ENCODE measurements at regions not wholly inside any gene's neighbourhood (a gene's known extent, or its start where the extent isn't known, plus 50 kb on each side); places are given as distances from the start of the nearest gene placed in this dataset.

DNA sequence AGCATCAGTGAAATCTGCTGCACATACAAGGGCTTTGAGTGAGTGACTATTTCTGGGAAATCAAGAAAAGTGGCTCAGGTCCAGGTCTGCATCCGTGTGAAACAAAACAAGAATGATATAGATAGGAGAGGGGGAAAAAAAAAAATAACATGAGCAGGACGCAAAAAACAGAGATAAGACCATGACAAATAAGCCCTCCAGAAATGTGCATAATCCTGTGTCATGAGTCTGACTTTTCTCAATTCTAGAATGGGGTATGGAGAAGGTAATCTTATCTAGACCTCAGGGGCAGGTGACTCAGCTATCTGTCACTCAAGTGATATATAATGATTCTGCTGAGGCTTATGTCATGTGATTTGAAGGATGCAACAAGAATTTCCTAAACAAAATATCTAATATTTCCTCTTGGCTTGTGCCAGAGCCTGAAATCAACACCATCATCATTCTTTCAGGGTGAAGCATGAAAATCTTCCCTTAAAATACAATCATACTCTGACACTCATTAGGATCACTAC, 250.0 kb downstream of the PHLDA1 start:
- peak; percentile 47 for TF ChIP-seq ISL1 (CRISPR knock-in tag; IDR thresholded peaks at IDR 0.05)
- TF ChIP-seq, protein P1, sequence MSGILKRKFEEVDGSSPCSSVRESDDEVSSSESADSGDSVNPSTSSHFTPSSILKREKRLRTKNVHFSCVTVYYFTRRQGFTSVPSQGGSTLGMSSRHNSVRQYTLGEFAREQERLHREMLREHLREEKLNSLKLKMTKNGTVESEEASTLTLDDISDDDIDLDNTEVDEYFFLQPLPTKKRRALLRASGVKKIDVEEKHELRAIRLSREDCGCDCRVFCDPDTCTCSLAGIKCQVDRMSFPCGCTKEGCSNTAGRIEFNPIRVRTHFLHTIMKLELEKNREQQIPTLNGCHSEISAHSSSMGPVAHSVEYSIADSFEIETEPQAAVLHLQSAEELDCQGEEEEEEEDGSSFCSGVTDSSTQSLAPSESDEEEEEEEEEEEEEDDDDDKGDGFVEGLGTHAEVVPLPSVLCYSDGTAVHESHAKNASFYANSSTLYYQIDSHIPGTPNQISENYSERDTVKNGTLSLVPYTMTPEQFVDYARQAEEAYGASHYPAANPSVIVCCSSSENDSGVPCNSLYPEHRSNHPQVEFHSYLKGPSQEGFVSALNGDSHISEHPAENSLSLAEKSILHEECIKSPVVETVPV (CRISPR knock-in tag; IDR thresholded peaks at IDR 0.05): no peak
- peak; percentile 34; the same call in 2 of the 3 replicates for ATAC-seq

DNA sequence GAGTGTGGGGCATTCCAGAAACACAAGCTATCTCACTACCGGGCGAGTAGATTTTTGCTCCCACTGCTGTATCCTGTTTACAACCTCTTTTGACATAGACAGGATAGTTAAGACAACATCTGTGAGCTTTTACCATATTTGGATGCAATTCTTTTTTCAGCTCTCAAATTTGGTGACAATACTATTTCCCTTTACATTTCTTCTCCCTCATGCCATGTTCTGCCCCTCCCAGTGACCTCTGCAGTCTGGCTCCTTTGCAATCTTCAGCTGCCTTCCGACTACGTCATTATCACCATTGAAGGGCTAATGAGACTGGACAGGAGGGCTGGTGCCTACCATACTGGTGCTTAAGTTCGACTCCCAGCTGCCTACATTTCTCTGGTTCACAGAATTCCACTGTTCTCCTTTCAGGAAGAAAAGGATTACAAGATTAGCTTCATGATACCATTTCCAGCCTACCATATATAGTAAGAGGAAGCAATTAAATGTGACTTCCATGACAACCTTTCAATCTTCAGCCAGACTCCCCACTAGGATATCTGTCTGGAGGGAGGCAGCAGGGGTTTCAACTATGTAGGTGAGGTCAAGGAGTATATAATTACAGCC, 251.6 kb downstream of the PHLDA1 start:
- TF ChIP-seq ISL1 (CRISPR knock-in tag; IDR thresholded peaks at IDR 0.05) (no peak), POU6F1 (CRISPR knock-in tag; IDR thresholded peaks at IDR 0.05; ENCODE audit: borderline replicate concordance, low read depth) (no peak), ESRRG (CRISPR knock-in tag; IDR thresholded peaks at IDR 0.05) (no peak), TSHZ2 (CRISPR knock-in tag; IDR thresholded peaks at IDR 0.05) (no peak), ARNTL (CRISPR knock-in tag; IDR thresholded peaks at IDR 0.05; ENCODE audit: borderline replicate concordance, low read depth) (no peak), ZNF565 (CRISPR knock-in tag; conservative IDR thresholded peaks at IDR 0.05; ENCODE audit: low read depth) (no peak), RARB (CRISPR knock-in tag; IDR thresholded peaks at IDR 0.05) (no peak)
- no peak for ATAC-seq

- no peak for TF ChIP-seq PPARA (CRISPR knock-in tag; IDR thresholded peaks at IDR 0.05; ENCODE audit: borderline replicate concordance)
- TF ChIP-seq POU6F1 (CRISPR knock-in tag; IDR thresholded peaks at IDR 0.05; ENCODE audit: borderline replicate concordance, low read depth): no peak
- TF ChIP-seq, protein P1 (CRISPR knock-in tag; IDR thresholded peaks at IDR 0.05): no peak
- no peak for TF ChIP-seq ESRRG (CRISPR knock-in tag; IDR thresholded peaks at IDR 0.05)
- no peak for TF ChIP-seq ZFP3 (CRISPR knock-in tag; IDR thresholded peaks at IDR 0.05)
- TF ChIP-seq ZNF565 (CRISPR knock-in tag; conservative IDR thresholded peaks at IDR 0.05; ENCODE audit: low read depth): no peak
- no peak for TF ChIP-seq CSDC2 (CRISPR knock-in tag; IDR thresholded peaks at IDR 0.05)
- no peak for TF ChIP-seq CREB5 (CRISPR knock-in tag; IDR thresholded peaks at IDR 0.05; ENCODE audit: low read depth)
- peak; percentile 59 for ATAC-seq
Observed at GRCh38 chr12:75774261-75775052, 257.1 kb downstream of the PHLDA1 start.

- ATAC-seq: no peak
- TF ChIP-seq ARNTL (CRISPR knock-in tag; IDR thresholded peaks at IDR 0.05; ENCODE audit: borderline replicate concordance, low read depth): no peak
- TF ChIP-seq ZNF8 (CRISPR knock-in tag; IDR thresholded peaks at IDR 0.05): no peak
- TF ChIP-seq RARB (CRISPR knock-in tag; IDR thresholded peaks at IDR 0.05): no peak
- no peak for TF ChIP-seq TCF4 (CRISPR knock-in tag; IDR thresholded peaks at IDR 0.05; ENCODE audit: borderline replicate concordance)
- no peak for TF ChIP-seq ZFP30 (CRISPR knock-in tag; IDR thresholded peaks at IDR 0.05)
- no peak for TF ChIP-seq ZC3H10 (CRISPR knock-in tag; IDR thresholded peaks at IDR 0.05)
- TF ChIP-seq ESRRG (CRISPR knock-in tag; IDR thresholded peaks at IDR 0.05): no peak
- TF ChIP-seq CSDC2 (CRISPR knock-in tag; IDR thresholded peaks at IDR 0.05): no peak
- TF ChIP-seq GLIS3 (CRISPR knock-in tag; IDR thresholded peaks at IDR 0.05): no peak
- no peak for TF ChIP-seq POU6F1 (CRISPR knock-in tag; IDR thresholded peaks at IDR 0.05; ENCODE audit: borderline replicate concordance, low read depth)
- TF ChIP-seq ISL1 (CRISPR knock-in tag; IDR thresholded peaks at IDR 0.05): no peak
- TF ChIP-seq TOX (CRISPR knock-in tag; IDR thresholded peaks at IDR 0.05; ENCODE audit: borderline replicate concordance): no peak
- TF ChIP-seq CREB5 (CRISPR knock-in tag; IDR thresholded peaks at IDR 0.05; ENCODE audit: low read depth): no peak
- no peak for TF ChIP-seq OSR1 (CRISPR knock-in tag; IDR thresholded peaks at IDR 0.05)
Observed at GRCh38 chr12:75773377-75773776, 258.2 kb downstream of the PHLDA1 start.

All from SK-N-SH treated with all-trans-retinoic acid at 6 μM for 48 hours (cell line).